ENCODE measurements at regions not wholly inside any gene's neighbourhood (a gene's known extent, or its start where the extent isn't known, plus 50 kb on each side); places are given as distances from the start of the nearest gene placed in this dataset.

DNA sequence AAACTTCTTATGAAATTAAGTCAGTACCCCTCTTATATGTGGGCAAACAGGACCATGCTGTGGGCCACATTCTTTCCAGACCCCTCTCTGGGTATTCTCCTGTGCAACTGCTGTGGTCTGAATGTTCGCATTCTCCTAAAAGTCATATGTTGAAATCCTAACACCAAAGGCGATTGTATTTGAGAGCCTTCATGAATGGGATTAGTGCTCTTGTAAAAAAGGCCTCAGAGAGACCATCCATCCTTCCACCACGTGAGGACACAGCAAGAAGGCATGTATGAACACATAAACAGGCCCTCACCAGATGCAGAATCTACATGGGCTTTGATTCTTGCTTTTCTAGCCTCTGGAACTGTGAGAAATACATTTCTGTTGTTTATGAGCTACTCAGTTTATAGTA lies 68.0 kb upstream of the NAALADL2 start:
- DNase-seq = no peak

GRCh38 chr3:174792864-174793263 lies 66.3 kb upstream of the NAALADL2 start:
- no peak for DNase-seq
